HFFc6 (cell line): ENCODE measurements at regions not wholly inside any gene's neighbourhood (a gene's known extent, or its start where the extent isn't known, plus 50 kb on each side); places are given as distances from the start of the nearest gene placed in this dataset.

ENCODE experiments used
- DNase-seq: peaks from one replicate; pipeline ENCODE4 v3.0.0-alpha.2; 2018
- H3K27ac Mint-ChIP-seq: 2 replicates; pipeline ENCODE4 v1.8.0; 2020; ENCODE audit warnings: mild to moderate bottlenecking, mixed read lengths
- H3K27me3 Mint-ChIP-seq: 2 replicates; pipeline ENCODE4 v1.8.0; 2021; ENCODE audit warnings: mild to moderate bottlenecking, moderate library complexity, mixed read lengths; ENCODE audit not compliant: insufficient read depth
- H3K36me3 Mint-ChIP-seq: 2 replicates; pipeline ENCODE4 v1.8.0; 2021; ENCODE audit warnings: low read depth, mixed read lengths
- H3K4me1 Mint-ChIP-seq: 2 replicates; pipeline ENCODE4 v1.8.0; 2020; ENCODE audit warnings: low read depth, mixed read lengths
- H3K4me3 Mint-ChIP-seq: 2 replicates; pipeline ENCODE4 v1.8.0; 2020; ENCODE audit warnings: mild to moderate bottlenecking, moderate library complexity, mixed read lengths
- H3K9me3 Mint-ChIP-seq: 2 replicates; pipeline ENCODE4 v1.8.0; 2020; ENCODE audit warnings: mild to moderate bottlenecking, mixed read lengths
- TF ChIP-seq, protein P1 (sequence below): fragments of 200-600 bp; sonication (generic); IDR thresholded peaks from 2 replicates; pipeline ENCODE4 v1.5.0; 2021; ENCODE audit warnings: antibody characterized with exemption, mild to moderate bottlenecking

- no peak for DNase-seq
- Mint-ChIP-seq H3K9me3 (peaks cover 42% of the 10 kb centered on the region), H3K4me1 (no peaks in the 10 kb centered on the region), H3K4me3 (no peak overlapping the region), H3K27me3 (no peaks in the 10 kb centered on the region), H3K36me3 (no peaks in the 10 kb centered on the region), H3K27ac (no peak overlapping the region)
- TF ChIP-seq, protein P1, sequence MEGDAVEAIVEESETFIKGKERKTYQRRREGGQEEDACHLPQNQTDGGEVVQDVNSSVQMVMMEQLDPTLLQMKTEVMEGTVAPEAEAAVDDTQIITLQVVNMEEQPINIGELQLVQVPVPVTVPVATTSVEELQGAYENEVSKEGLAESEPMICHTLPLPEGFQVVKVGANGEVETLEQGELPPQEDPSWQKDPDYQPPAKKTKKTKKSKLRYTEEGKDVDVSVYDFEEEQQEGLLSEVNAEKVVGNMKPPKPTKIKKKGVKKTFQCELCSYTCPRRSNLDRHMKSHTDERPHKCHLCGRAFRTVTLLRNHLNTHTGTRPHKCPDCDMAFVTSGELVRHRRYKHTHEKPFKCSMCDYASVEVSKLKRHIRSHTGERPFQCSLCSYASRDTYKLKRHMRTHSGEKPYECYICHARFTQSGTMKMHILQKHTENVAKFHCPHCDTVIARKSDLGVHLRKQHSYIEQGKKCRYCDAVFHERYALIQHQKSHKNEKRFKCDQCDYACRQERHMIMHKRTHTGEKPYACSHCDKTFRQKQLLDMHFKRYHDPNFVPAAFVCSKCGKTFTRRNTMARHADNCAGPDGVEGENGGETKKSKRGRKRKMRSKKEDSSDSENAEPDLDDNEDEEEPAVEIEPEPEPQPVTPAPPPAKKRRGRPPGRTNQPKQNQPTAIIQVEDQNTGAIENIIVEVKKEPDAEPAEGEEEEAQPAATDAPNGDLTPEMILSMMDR: no peak
Measured at GRCh38 chr18:60984510-60984909, 348.7 kb upstream of the CDH20 start.

DNA sequence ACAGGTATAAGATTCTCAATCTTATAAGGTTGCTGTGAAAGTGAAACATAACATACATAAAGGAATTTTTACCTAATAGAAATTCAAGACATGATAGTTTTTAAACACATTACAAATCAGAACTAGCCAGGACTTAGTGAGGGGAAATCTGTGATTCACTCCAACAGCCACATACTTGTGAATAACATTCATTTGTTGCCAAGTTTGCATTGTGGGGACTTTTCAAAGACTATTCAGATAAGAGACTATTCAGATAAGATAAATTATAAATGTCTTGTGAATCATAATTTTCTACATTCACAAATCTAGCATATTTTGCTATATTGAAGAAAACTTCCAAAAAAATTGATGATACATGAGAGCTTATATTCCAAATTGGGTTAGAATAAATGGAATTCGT is 345.3 kb upstream of the CDH20 start:
- Mint-ChIP-seq H3K36me3 (no peaks in the 10 kb centered on the region), H3K4me3 (no peak overlapping the region), H3K4me1 (no peaks in the 10 kb centered on the region), H3K27me3 (no peaks in the 10 kb centered on the region), H3K27ac (no peak overlapping the region), H3K9me3 (peaks cover 37% of the 10 kb centered on the region)
- TF ChIP-seq, protein P1: no peak
- no peak for DNase-seq

- Mint-ChIP-seq H3K27me3 (peaks cover 2% of the 10 kb centered on the region; the same call in 1 of the 2 replicates), H3K4me3 (no peak overlapping the region), H3K36me3 (no peaks in the 10 kb centered on the region), H3K27ac (no peak overlapping the region), H3K9me3 (peaks cover 28% of the 10 kb centered on the region), H3K4me1 (no peaks in the 10 kb centered on the region)
- DNase-seq: no peak
- TF ChIP-seq, protein P1: no peak
Measured at GRCh38 chr18:60996326-60996725, 336.9 kb upstream of the CDH20 start.

DNA sequence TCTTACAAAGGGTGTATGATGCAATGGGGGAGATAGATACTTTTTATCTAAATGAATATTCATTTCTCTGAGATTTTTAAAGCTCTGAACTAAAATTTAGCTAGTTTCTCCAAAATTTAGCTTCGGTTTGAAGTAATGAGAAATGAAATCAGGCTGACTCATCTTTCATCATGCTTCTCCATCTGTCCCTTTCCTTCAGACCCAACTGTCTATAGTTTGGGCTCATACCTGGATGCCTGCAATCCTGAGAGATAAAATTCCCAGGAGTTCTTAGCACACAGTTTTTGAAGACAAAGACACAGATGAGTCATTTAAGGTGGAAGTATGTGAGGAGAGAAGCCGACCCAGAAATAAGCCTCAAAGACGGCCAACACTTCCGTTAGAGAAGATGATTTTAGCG is 336.4 kb upstream of the CDH20 start:
- no peak overlapping the region for H3K4me3 Mint-ChIP-seq
- H3K27ac Mint-ChIP-seq: no peak overlapping the region
- no peaks in the 10 kb centered on the region for H3K36me3 Mint-ChIP-seq
- DNase-seq: no peak
- peaks cover 2% of the 10 kb centered on the region; the same call in 1 of the 2 replicates for H3K27me3 Mint-ChIP-seq
- H3K9me3 Mint-ChIP-seq: peaks cover 25% of the 10 kb centered on the region
- TF ChIP-seq, protein P1: no peak
- H3K4me1 Mint-ChIP-seq: no peaks in the 10 kb centered on the region

- H3K36me3 Mint-ChIP-seq: no peaks in the 10 kb centered on the region
- no peak overlapping the region for H3K27ac Mint-ChIP-seq
- peaks cover 35% of the 10 kb centered on the region for H3K9me3 Mint-ChIP-seq
- DNase-seq: no peak
- TF ChIP-seq, protein P1: no peak
- H3K4me1 Mint-ChIP-seq: no peaks in the 10 kb centered on the region
- H3K27me3 Mint-ChIP-seq: no peaks in the 10 kb centered on the region; the same call in 1 of the 2 replicates
- no peak overlapping the region for H3K4me3 Mint-ChIP-seq
Measured at GRCh38 chr18:61001138-61001537, 332.1 kb upstream of the CDH20 start.

DNA sequence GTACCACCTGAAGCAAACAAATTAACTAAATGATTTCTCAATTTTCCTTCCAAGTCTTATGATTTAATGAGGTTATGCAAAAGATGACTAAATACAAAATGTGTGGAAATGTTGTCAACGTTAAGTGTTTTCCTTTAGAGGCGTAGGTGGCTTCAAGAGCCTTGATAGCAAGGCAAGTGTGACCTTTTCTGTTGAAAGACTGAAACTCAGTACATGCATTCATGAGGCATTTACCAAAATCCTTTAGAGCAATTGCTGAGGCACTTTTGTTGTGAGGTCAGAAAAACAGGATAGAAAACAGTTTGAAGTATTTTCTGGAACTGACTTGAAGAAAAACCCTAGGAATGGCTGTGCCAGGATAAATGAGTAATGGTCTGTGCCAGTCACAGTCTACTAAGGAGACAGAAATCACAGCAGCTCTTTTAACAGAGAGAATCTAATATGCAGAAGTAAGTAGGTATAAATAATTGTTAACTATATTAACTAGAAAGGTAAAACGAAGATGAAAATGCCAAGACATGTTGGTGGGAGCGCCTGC is 326.5 kb upstream of the CDH20 start:
- Mint-ChIP-seq H3K36me3 (no peaks in the 10 kb centered on the region), H3K9me3 (peaks cover 46% of the 10 kb centered on the region), H3K27ac (no peak overlapping the region), H3K4me1 (no peaks in the 10 kb centered on the region), H3K4me3 (no peak overlapping the region), H3K27me3 (no peaks in the 10 kb centered on the region; the same call in 1 of the 2 replicates)
- TF ChIP-seq, protein P1: no peak
- no peak for DNase-seq
